C4-2B (cell line): ENCODE measurements at regions not wholly inside any gene's neighbourhood (a gene's known extent, or its start where the extent isn't known, plus 50 kb on each side); places are given as distances from the start of the nearest gene placed in this dataset.

ENCODE experiments used
- ZFX ChIP-seq: fragments of 450-650 bp; IDR thresholded peaks from 2 replicates; pipeline ENCODE4 v1.6.1; 2017
- TF ChIP-seq, protein P1 (sequence below): fragments of 450-650 bp; conservative IDR thresholded peaks from 2 replicates; pipeline ENCODE4 v1.5.1; 2017; ENCODE audit warnings: mild to moderate bottlenecking

- TF ChIP-seq, protein P1, sequence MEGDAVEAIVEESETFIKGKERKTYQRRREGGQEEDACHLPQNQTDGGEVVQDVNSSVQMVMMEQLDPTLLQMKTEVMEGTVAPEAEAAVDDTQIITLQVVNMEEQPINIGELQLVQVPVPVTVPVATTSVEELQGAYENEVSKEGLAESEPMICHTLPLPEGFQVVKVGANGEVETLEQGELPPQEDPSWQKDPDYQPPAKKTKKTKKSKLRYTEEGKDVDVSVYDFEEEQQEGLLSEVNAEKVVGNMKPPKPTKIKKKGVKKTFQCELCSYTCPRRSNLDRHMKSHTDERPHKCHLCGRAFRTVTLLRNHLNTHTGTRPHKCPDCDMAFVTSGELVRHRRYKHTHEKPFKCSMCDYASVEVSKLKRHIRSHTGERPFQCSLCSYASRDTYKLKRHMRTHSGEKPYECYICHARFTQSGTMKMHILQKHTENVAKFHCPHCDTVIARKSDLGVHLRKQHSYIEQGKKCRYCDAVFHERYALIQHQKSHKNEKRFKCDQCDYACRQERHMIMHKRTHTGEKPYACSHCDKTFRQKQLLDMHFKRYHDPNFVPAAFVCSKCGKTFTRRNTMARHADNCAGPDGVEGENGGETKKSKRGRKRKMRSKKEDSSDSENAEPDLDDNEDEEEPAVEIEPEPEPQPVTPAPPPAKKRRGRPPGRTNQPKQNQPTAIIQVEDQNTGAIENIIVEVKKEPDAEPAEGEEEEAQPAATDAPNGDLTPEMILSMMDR: no peak
- TF ChIP-seq ZFX: no peak
Observed at GRCh38 chr5:117559005-117559844, 984.6 kb upstream of the SEMA6A start.
